ENCODE measurements at regions not wholly inside any gene's neighbourhood (a gene's known extent, or its start where the extent isn't known, plus 50 kb on each side); places are given as distances from the start of the nearest gene placed in this dataset.
"Not testable (repeated sequence)": the region's sequence is repeated elsewhere in the genome, so short reads cannot be mapped to it uniquely, and the experiment has no call there.

DNA sequence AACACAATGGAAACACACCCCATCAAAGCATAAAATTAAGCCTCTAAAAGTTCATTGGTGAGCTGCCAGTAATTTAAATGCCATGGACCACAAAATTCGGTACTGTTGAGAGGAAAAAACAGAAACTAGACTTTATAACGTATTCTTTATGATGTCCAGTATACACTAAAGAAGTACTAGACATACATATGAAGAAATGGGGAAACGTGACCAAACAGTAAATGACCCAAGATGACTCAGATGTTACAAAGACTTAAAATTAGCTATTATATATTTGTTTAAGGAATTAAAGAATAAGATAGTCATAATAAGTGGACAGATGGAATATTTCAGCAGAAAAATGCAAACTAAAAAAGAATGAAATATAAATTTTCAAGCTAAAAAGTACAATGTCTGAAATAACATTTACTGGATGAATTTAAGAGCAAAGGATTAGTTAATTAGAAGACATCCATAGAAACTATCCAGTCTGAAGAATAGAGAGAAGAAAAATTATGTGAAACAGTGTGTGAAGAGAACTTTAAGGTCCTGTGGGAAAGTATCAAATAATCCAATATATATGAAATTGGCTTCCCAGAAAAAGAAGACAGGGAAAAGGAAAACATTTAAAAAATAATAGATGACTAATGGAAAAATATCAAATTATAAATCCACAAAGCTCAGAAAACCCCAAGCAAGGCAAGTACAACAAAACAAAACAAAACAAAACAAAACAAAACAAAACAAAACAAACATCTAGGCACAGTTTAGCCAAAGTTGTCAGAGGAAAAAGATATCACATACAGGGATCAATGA, 69.4 kb downstream of the SAMD9 start:
- no peak for DNase-seq (ENCODE audit: low read depth in 2 of 2)

DNA sequence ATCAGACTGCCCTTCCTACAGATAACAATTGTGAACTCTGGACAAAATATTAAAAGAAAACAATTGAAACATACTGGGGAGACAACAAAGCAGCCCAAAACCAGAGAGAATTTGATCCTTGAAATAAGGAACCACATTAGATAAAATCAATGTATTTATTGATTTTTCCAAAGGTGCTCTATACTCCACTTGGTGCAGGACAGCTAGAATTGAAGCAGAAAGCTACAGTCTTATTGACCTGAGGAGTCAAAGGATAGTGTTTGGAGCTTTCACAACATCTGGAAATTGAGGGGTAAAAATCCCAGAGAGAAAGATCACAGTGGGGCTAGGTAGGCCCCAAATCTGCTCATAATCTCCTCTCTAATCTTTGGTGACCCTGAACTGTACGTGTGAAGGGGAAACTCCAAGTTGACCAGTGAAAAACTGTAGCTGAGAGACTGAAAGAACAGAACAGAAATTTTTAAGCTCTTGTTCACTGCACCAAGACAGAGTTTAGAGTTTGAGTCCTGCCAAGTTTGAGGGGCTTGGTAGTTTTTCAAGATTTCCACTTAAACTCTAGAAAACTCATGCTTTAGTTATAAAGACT, 70.2 kb downstream of the SAMD9 start:
- no peak for DNase-seq (ENCODE audit: low read depth in 2 of 2)

DNA sequence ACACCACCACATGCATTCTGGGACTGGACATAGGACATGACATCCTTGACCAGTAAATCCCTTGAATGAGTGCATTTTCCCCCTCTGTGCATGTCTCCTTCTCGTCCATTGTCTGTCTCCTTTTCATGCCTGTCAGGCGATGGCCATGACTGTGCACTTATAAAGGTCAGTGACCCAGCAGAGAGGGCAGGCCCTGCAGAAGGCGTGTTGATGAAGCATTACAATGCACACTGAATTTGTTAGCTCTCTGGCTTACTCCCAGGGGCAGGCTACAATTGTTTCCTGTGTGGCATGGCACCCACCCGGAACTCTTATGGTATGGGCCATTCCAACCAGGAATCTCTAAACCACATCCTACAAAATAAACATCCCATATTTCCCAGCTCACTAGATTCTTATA, 71.1 kb downstream of the SAMD9 start:
- DNase-seq (ENCODE audit: low read depth in 2 of 2) = no peak

DNA sequence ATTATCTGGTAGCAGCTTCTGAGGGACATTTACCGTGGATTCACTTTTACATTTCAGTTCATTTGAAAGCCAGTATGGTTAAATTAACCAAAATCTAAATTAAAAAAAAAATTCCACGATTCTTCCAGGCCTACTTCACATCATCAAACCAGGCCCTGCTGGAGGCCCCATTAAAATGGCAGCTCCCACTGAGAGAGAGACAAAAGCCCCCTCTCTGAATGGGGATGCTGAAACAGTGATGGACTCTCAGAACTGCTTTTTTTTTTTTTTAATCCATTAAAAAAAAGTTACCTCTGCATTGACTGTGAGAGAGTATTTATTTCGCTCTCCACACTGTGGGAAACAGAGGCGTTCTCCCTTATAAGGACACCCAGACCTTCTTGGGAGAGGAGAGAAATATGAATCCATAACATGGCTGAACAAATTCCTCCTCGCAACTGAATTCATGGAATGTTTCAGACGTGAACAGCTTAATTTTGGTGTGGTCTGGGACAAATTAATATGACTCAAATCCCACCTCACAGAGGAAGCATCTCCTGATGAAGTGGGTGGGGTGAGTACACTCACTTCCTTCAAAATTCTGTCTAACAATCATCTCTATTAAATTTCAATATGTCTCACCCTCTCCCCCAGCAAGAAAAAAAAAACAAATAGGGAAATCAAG, 73.5 kb downstream of the SAMD9 start:
- DNase-seq (ENCODE audit: low read depth in 2 of 2) = no peak

DNA sequence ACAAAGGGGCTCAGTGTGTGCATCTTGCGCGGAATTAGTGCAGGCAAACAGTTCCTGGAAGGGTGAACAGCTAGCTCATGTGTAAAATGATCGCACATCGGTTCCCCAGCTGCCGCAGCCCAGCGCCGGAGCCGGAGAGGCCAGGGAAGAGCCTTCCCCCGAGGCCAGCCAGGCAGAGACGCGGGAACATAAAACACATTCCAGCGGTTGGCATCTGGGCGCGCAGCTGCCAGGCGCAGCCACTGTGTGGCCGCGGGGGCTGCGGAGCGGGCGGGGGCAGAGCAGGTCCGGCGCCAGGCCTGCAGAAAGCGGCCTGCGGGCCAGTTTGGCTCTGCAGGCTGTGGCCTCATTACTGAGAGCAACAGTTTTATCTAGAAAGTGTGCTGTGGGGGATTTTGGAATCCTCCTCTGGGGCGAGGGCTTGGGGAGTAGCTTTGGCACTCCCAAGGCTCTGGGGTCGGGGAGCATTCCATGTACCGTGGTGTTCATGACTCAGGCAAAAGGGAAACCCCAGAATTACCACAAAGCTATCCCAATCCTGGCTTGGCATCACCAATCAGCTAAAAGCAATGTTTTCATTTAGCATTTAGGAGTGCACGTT, 74.3 kb downstream of the SAMD9 start:
- no peak for DNase-seq (ENCODE audit: low read depth in 2 of 2)

DNA sequence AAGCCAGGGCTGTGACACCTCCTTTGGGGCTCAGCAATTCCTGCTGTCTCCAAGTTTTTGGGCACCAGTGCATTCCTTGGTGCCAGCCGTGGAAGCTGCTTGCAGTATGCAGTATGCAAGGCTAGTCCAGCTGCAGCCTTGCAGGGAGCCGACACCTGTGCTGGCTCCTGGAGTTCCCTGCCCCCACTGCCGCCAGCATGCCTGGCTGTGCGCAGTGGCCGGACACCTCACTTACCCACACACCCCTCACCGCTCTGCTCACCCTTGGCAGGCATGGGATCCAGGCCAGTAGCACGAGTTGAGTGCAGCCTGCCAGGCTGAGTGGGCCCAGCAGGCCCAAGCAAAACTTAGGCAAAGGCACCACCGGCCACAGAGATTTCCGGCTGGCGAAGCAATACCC, 77.4 kb downstream of the SAMD9 start:
- DNase-seq (ENCODE audit: low read depth in 2 of 2) = no peak

DNA sequence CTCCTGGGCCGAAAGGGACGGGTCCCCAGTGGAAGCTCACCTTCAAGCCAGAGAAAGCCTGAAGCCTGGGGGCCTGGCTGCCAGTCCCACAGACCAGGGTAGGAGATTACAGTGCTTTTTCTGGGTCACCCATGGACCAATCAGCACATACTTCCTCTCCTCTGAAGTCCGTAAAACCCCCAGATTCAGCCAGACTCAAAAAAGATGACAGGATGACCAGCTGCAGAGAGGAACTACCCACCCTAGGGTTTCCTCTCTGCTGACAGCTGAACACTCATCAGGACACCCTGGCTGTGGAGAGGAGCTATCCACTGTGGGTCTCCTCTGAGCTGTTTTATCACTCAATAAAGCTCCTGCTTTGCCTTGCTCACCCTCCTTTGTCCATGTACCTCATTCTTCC, 78.0 kb downstream of the SAMD9 start:
- DNase-seq (ENCODE audit: low read depth in 2 of 2) = no peak

DNA sequence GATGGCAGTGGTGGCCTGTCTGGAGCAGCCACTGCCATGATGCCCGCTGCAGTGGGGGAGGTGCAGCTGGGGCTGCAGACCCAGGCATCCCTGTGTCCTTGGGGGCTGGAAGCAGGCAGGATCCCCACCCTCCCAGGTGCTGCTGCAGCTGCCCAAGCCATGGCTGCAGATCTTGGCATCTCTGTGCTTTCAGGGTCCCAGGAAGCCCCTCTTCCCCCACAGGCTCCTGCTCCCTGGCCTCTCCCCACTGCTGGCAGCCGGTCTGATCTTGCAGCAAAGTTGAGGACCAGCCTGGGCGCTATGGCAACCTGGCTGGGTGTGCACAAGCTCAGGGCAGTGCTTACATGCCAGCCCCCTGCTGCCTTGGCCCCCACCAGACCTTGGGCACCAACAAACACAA, 78.5 kb downstream of the SAMD9 start:
- DNase-seq (ENCODE audit: low read depth in 2 of 2) = no peak

DNA sequence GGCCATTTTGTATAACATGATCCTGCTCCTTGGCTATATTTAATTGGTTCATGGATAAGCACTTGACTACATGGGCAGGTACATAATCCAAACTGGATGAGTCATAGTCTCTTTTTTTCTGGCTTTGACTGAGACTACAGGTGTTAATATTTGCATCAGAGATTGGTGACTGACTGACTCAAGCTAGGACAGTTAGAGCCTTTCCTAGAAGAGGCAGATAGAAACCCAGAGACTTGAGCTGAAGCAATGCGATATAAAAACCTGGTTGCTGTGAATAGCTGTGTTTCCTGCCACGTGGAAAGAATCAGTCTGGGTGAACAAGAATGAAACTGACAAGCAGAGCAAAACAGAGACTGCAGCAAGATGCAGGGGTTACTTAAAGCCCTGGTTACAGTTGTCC, 81.0 kb downstream of the SAMD9 start:
- DNase-seq (ENCODE audit: low read depth in 2 of 2) = no peak

DNA sequence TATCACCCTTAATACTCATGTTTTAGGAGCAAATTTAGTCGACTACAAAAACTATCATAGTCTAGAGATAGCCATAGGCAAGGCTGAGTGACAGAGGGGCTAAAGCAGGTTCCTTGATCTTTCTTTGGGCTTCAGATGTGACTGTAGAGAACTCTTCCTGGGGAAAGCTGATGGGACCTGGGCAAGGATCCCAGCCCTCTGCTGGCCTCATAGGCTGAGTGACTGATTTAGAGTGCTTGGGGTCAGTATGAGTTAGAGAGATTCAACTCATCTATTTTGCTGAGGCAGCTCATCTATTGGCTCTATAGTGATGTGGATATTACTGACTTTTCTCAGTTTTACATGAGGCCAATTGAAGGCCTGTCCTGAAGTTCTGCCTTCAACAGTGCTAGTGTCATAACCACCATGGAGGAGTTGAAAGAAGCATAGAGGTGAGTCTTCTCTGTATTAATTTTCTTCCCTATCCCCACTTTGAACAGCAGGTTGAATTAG, 81.6 kb downstream of the SAMD9 start:
- no peak for DNase-seq (ENCODE audit: low read depth in 2 of 2)

DNA sequence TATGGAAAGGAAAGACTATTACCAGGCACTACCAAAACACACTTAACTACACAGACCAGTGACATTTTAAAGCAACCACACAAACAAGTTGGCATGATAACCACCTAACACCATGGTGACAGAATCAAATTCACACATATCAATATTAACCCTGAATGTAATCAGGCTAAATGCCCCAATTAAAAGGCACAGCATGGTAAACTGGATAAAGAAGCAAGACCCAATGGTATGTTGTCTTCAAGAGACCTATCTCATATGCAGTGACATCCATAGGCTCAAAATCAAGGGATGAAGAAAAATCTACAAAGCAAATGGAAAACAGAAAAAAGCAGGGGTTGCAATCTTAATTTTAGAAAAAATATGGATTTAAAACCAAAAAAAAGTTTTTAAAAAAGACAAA, 86.0 kb downstream of the SAMD9 start:
- DNase-seq (ENCODE audit: low read depth in 2 of 2) = no peak

DNA sequence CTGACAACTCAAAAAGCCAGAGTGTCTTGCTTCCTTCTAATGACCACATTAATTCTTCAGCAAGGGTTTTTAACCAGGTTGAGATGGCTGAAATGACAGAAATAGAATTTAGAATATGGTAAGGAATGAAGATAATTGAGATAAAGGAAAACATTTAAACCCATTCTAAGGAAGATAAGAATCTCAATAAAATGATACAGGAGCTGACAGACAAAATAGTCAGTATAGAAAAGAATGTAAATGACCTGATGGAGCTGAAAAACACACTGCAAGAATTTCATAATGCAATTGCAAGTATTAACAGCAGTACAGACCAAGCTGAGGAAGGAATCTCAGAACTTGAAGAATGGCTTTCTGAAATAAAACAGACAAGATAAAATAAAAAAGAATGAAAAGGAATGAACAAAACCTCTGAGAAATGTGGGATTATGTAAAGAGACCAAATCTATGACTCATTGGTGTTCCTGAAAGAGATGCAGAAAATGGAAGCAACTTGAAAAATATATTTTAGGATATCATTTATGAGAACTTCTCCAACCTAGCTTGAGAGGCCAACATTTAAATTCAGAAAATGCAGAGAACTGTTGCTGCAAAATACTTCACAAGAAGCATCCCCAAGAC, 87.1 kb downstream of the SAMD9 start:
- DNase-seq (ENCODE audit: low read depth in 2 of 2) = no peak

DNA sequence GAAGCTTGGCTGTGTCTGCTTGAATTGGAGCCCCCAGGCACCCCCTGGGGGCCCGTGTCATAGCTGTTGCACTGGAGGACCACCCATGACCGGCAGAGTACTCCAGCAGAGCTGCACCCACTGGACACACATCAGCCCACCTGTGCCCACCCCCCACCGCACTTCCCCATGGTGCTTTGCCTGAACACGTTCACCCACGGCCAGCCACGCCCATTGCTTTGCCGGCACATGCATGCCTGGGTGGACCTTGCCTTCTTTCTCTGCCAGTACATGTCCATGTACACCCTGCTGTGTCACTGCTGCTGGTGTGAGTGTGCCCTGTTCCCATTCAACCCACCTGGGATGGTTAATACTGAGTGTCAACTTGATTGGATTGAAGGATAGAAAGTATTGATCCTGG, 88.7 kb downstream of the SAMD9 start:
- DNase-seq (ENCODE audit: low read depth in 2 of 2) = no peak

DNA sequence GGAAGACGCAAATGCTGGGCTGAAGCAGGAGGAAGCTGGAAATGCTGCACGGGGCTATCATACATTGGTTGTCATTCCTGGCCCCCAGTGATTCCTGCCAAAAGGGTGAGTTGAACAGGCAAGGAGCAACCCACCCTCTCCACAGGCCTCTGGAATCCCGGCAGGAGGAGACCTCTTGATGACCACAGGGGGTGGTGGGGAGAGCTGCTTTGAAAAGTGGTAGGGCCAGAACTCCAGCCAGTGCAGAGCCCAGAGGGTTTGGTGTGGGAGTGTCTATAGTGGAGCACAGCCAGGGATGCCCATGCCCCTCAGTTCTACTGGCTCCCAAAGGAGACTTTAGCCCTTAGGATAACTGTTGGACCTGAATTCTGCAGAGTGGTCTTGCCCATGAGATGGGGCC, 89.2 kb downstream of the SAMD9 start:
- no peak for DNase-seq (ENCODE audit: low read depth in 2 of 2)

DNA sequence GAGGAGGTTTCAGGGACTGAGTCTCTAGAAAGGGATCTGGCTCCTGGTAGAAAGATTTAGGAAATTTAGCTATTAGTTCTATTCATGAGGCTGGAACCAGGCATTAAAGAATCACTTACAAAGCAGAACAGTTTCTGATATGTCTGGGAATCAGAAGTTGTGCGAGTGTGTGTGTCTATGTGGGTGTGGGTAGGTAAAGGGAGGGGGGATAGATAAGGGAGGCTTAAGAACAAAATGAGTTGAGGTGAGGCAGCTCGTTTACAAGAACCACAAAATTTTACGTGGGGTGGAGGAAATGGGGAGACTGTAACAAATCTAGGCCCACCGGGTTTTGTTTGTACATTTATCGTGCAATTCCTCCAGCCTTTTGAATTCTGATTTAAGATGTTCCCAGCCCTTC, 90.7 kb downstream of the SAMD9 start:
- no peak for DNase-seq (ENCODE audit: low read depth in 2 of 2)

DNA sequence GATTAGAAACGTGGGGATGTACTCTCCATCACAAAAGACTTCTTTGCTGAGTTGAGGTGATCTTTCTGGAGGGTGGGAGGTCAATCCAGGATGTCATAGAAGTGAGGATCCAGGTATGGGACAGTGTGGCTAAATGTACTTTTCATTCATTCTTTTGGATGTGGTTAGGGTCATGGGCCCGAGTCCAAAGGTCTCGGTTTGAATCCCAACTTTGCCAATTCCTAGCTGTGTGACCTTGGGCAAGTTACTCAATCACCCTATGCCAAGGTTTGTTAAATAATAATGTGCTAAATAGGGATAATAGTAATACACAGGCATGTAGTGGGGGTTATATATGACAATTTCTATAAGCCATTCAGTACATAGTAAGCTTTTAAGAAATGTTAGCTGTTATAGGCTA, 91.4 kb downstream of the SAMD9 start:
- DNase-seq (ENCODE audit: low read depth in 2 of 2) = no peak

DNA sequence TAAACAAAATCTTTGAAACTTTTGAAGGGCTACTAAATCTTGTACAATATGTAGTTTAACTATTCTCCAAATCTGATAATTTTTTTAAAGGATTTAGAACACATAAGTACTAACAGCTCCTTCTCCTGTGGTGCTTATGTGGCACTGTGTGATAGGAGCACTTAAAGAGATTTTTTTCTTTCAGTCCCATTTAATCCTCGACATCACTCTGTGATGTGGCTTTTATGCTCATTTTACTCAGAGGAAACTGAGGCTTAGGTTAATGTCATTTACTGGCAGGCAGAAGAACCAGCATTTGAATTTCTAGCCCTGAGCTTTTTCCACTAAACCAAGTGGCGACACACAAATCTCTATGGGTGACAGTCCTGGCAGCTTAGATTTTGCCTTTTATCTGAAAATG, 92.4 kb downstream of the SAMD9 start:
- no peak for DNase-seq (ENCODE audit: low read depth in 2 of 2)

DNA sequence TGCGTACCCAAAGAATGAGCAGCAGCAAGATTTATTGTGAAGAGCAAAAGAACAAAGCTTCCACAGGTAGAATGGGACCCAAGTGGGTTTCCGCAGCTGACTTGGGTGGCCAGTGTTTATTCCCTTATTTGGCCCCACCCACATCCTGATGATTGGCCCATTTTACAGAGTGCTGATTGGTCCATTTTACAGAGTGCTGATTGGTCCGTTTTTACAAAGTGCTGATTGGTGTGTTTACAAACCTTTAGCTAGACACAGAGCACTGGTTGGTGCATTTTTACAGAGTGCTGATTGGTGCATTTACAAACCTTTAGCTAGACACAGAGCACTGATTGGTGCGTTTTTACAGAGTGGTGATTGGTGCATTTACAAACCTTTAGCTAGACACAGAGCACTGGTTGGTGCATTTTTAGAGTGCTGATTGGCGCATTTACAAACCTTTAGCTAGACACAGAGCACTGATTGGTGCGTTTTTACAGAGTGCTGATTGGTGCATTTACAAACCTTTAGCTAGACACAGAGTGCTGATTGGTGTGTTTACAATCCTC, 94.8 kb downstream of the SAMD9 start:
- not testable (repeated sequence) for DNase-seq (ENCODE audit: low read depth in 2 of 2)

DNA sequence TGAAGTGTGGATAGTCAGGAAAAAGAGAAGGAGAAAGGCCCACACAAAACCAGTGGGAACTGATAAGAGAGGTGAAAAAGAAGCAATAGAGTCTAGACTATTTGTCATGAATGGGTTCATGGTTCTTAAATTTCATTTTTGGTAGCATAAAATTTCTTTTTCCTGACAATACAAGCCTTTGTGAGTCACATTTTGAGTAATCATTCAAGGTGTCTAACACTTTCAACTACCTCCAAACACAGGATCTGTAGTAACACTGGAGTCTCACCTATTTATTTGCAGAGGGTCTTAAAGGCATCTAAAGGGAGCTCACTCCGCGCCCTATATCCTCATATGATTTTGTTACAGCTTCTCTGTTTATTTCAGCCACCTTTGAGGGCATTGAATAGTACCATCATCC, 96.0 kb downstream of the SAMD9 start:
- DNase-seq (ENCODE audit: low read depth in 2 of 2) = no peak

DNA sequence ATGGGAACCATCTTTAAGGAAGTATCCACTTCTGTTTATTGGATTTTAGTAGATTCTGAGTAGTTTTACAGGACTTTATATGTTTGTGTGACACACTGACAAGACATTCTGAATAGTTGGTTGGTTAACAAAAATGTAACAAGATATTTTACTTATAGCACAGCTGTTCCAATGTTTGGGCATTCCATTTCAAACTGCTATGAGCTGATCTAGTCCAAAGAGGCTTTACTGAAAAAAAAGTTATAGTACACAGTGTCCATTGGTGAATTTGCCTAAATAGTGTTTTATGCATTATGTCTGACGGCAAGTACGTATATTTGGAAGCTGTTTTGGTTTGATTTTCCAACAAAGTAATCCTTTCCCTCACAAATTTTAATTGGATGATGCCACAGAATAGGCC, 99.1 kb downstream of the SAMD9 start:
- no peak for DNase-seq (ENCODE audit: low read depth in 2 of 2)

DNA sequence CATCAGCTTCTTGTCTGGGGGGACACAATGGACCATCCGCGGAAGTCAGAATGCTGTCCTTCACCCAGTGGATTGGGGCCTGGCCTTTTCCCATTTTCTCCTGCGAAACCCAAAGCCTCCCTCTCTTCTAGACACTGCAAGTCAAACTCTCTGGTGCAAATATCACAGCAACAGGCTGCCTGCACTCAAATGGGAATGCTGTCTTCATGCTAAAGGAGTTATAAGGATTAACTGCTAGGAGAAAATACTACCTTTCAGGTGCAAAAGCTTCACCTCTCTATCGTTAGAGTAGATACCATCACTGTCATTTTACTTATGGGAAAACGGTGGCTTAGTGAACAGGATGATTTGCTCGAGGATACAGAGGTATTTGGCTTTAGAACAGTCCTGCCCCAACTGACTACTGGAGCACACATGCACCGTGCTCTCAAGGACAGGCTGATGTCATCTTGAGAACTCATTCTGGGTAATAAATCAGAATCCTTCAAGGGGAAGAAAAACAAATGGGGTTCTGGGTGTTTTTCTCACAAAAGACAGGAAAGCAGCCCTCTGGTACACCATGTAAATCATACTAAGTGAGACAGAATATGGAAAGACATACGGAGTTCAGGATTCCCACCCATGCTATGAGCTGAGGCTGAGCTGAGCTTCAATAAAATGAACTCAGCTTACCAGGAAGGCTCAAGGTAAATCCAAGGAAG, 100.9 kb downstream of the SAMD9 start:
- DNase-seq (ENCODE audit: low read depth in 2 of 2) = no peak
